Osteocyte (in vitro differentiated cells): ENCODE measurements at regions not wholly inside any gene's neighbourhood (a gene's known extent, or its start where the extent isn't known, plus 50 kb on each side); places are given as distances from the start of the nearest gene placed in this dataset.
"Not testable (repeated sequence)": the region's sequence is repeated elsewhere in the genome, so short reads cannot be mapped to it uniquely, and the experiment has no call there.

ENCODE experiments used
- DNase-seq: peaks from one replicate; pipeline ENCODE4 v3.0.0; 2021; ENCODE audit warnings: mixed read lengths; ENCODE audit not compliant: unreplicated experiment; ENCODE audit errors: extremely low spot score
- H3K27ac Mint-ChIP-seq: one replicate; pipeline ENCODE4 v1.8.0; 2021; ENCODE audit warnings: mild to moderate bottlenecking, mixed read lengths; ENCODE audit not compliant: unreplicated experiment
- H3K27me3 Mint-ChIP-seq: one replicate; pipeline ENCODE4 v1.8.0; 2021; ENCODE audit warnings: mixed read lengths; ENCODE audit not compliant: unreplicated experiment
- H3K36me3 Mint-ChIP-seq: one replicate; pipeline ENCODE4 v1.8.0; 2021; ENCODE audit warnings: mixed read lengths; ENCODE audit not compliant: unreplicated experiment
- H3K4me1 Mint-ChIP-seq: one replicate; pipeline ENCODE4 v1.8.0; 2021; ENCODE audit warnings: mixed read lengths; ENCODE audit not compliant: unreplicated experiment
- H3K4me3 Mint-ChIP-seq: one replicate; pipeline ENCODE4 v1.8.0; 2021; ENCODE audit warnings: mild to moderate bottlenecking, moderate library complexity, mixed read lengths; ENCODE audit not compliant: unreplicated experiment
- H3K9me3 Mint-ChIP-seq: one replicate; pipeline ENCODE4 v1.8.0; 2021; ENCODE audit warnings: mixed read lengths; ENCODE audit not compliant: unreplicated experiment
- CTCF ChIP-seq: fragments of 200-600 bp; sonication (generic); IDR thresholded peaks from 2 replicates; pipeline ENCODE4 v1.5.0; 2021; ENCODE audit warnings: antibody characterized with exemption, mild to moderate bottlenecking, moderate library complexity

DNA sequence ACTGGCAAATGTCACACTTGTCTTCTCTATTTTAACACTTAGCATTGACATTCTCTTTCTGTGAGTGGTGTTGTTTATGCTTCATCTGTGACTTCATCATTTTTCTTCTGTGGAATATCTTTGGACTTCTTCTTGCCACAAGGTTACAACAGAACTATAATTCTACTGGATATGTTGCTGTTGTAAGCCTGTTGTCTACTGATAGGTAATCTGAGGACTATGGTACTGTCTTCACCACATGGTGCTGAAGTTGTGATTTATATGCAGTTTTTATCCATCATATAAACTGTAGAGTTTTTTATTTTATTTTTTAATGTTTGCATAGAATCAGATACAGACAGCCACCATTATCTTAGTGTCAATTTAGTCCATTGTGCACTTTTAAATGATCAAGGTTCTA, 622.2 kb upstream of the CNTN5 start:
- Mint-ChIP-seq H3K4me3 (no peak overlapping the region), H3K27ac (no peak overlapping the region), H3K36me3 (no peaks in the 10 kb centered on the region), H3K27me3 (no peaks in the 10 kb centered on the region), H3K4me1 (no peaks in the 10 kb centered on the region), H3K9me3 (peaks cover 13% of the 10 kb centered on the region)
- no peak for TF ChIP-seq CTCF
- no peak for DNase-seq

- H3K36me3 Mint-ChIP-seq = no peaks in the 10 kb centered on the region
- H3K9me3 Mint-ChIP-seq = no peaks in the 10 kb centered on the region
- no peak for TF ChIP-seq CTCF
- no peak overlapping the region for H3K27ac Mint-ChIP-seq
- H3K4me1 Mint-ChIP-seq = no peaks in the 10 kb centered on the region
- DNase-seq = no peak
- no peaks in the 10 kb centered on the region for H3K27me3 Mint-ChIP-seq
- no peak overlapping the region for H3K4me3 Mint-ChIP-seq
Measured at GRCh38 chr11:98409069-98409468, 611.7 kb upstream of the CNTN5 start.

GRCh38 chr11:98411777-98412176, 609.0 kb upstream of the CNTN5 start:
- no peak overlapping the region for H3K4me3 Mint-ChIP-seq
- H3K36me3 Mint-ChIP-seq = no peaks in the 10 kb centered on the region
- no peak for DNase-seq
- H3K4me1 Mint-ChIP-seq = no peaks in the 10 kb centered on the region
- no peaks in the 10 kb centered on the region for H3K27me3 Mint-ChIP-seq
- TF ChIP-seq CTCF = no peak
- H3K27ac Mint-ChIP-seq = no peak overlapping the region
- H3K9me3 Mint-ChIP-seq = peaks cover 6% of the 10 kb centered on the region

DNA sequence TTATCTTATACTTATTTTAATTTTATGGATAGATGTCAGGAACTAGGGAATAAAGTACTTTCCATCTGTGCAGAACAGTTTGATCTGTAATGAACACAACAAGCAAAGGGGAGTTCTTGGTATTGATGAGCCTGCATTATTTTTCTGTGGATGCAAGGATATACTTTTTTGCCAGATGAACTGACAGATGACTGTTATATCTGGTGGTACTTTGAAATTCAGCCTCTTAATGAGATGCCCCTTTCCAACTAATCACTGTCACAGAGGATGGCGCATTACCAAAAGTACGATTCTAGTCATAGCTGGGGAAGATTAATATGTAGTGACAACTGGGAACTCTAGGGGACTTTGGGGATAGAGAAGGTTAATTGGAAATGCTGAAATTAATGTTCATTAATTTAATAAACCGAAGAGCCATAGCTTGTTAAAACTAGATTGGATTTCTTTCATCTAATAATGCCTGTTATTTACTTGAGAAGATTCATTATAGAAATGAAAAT, 603.4 kb upstream of the CNTN5 start:
- Mint-ChIP-seq H3K4me1 (no peaks in the 10 kb centered on the region), H3K9me3 (peaks cover 25% of the 10 kb centered on the region), H3K36me3 (no peaks in the 10 kb centered on the region), H3K27ac (no peak overlapping the region), H3K4me3 (no peak overlapping the region), H3K27me3 (no peaks in the 10 kb centered on the region)
- DNase-seq = no peak
- no peak for TF ChIP-seq CTCF

GRCh38 chr11:98423933-98424332, 596.8 kb upstream of the CNTN5 start:
- TF ChIP-seq CTCF = no peak
- Mint-ChIP-seq H3K4me1 (no peaks in the 10 kb centered on the region), H3K27me3 (no peaks in the 10 kb centered on the region), H3K4me3 (no peak overlapping the region), H3K36me3 (no peaks in the 10 kb centered on the region), H3K9me3 (peaks cover 40% of the 10 kb centered on the region), H3K27ac (no peak overlapping the region)
- no peak for DNase-seq

GRCh38 chr11:98424773-98425172, 596.0 kb upstream of the CNTN5 start:
- H3K4me1 Mint-ChIP-seq, H3K36me3 Mint-ChIP-seq, H3K27ac Mint-ChIP-seq, DNase-seq, H3K4me3 Mint-ChIP-seq, H3K27me3 Mint-ChIP-seq: not testable (repeated sequence)
- H3K9me3 Mint-ChIP-seq = peaks cover 42% of the 10 kb centered on the region
